ENCODE measurements at regions not wholly inside any gene's neighbourhood (a gene's known extent, or its start where the extent isn't known, plus 50 kb on each side); places are given as distances from the start of the nearest gene placed in this dataset.

DNA sequence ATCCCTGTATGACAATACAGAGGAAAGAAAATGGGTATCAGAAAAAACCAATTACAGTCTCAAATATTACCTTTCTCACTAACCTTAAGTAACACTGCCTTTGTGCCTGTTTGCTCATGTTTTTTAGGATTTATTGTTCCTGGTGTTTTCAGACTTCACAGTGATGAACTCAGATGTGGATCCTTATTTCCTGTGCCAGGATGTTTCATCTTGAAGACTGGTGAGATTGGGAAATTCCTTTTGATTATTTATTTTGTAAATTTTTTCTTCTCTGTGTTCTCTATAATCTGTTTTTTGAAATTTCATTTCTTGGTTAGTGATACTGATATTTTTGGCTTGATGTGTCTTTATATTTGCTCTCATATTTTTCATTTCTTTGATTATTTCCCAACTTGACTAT, 142.4 kb upstream of the GRIN3A start:
- no peak for DNase-seq (ENCODE audit: low read depth, low spot score)
- CTCF ChIA-PET, result no interaction called here
- H3K4me3 ChIP-seq (ENCODE audit: low read depth, low read length), result no peak overlapping the region
- POLR2A ChIA-PET, result no interaction called here
- TF ChIP-seq, protein P1, sequence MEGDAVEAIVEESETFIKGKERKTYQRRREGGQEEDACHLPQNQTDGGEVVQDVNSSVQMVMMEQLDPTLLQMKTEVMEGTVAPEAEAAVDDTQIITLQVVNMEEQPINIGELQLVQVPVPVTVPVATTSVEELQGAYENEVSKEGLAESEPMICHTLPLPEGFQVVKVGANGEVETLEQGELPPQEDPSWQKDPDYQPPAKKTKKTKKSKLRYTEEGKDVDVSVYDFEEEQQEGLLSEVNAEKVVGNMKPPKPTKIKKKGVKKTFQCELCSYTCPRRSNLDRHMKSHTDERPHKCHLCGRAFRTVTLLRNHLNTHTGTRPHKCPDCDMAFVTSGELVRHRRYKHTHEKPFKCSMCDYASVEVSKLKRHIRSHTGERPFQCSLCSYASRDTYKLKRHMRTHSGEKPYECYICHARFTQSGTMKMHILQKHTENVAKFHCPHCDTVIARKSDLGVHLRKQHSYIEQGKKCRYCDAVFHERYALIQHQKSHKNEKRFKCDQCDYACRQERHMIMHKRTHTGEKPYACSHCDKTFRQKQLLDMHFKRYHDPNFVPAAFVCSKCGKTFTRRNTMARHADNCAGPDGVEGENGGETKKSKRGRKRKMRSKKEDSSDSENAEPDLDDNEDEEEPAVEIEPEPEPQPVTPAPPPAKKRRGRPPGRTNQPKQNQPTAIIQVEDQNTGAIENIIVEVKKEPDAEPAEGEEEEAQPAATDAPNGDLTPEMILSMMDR (IDR thresholded peaks at IDR 0.05; ENCODE audit: insufficient read depth, low read length, missing control alignments), result no peak

DNA sequence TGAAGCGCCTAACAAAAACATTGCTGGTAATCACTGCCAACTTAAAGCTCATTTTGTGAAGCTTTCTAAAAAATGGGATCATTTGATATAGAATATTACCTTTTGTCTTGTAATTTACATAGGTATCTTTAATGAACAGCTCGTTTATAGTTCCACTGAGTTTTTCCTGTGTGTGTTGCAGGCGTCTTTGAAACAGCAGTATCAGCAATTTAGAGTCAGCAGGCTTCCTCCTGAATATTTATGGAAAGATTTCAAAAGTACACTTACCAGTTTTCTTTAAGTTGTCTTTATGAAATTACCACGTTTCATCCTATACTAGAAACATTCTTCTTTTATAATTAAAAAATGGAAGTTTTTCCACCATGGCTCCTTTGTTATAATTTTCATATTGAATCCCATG, 140.3 kb upstream of the GRIN3A start:
- TF ChIP-seq, protein P1 (IDR thresholded peaks at IDR 0.05; ENCODE audit: insufficient read depth, low read length, missing control alignments), result no peak
- no peak for DNase-seq (ENCODE audit: low read depth, low spot score)
- ChIA-PET CTCF (no interaction called here), POLR2A (no interaction called here)
- no peak overlapping the region for H3K4me3 ChIP-seq (ENCODE audit: low read depth, low read length)

DNA sequence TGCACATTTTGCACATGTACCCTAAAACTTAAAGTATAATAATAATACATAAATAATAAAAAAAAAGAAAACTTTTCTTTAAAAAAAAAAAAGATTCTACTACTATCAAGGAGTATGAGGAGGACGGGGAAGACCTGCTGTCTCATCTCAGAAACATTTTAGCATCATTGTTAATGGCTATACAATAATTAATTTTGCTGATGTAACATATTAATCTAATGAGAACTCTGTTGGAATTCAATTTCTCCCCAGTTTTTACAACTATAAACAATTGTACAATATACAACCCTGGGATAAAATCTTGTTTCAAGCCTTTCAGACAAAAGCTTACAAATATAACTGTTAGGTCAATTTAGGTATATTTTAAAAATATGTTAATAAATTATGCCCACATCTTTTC, 139.0 kb upstream of the GRIN3A start:
- CTCF ChIA-PET, result no interaction called here
- POLR2A ChIA-PET, result no interaction called here
- TF ChIP-seq, protein P1 (IDR thresholded peaks at IDR 0.05; ENCODE audit: insufficient read depth, low read length, missing control alignments), result no peak
- DNase-seq (ENCODE audit: low read depth, low spot score), result no peak
- no peak overlapping the region for H3K4me3 ChIP-seq (ENCODE audit: low read depth, low read length)

DNA sequence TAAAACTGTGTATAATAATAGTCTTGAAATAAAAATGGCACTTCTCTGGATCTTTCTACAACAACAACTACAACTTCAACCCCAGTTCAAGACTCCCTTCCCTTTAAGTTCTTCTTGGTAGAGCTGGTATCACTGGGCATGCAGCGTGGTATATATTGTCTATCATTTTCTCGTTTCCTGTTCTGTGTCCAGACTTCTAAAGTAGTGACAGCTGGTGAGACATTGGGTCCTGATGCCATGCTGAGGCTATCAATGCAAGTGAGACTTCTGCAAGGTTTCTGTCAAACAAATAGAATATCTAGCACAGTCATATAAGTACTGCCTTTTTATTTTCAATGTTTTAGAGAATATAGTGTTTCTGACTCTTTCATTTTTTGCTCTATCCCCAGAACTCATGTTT, 123.0 kb upstream of the GRIN3A start:
- no peak overlapping the region for H3K4me3 ChIP-seq (ENCODE audit: low read depth, low read length)
- DNase-seq (ENCODE audit: low read depth, low spot score), result no peak
- TF ChIP-seq, protein P1 (IDR thresholded peaks at IDR 0.05; ENCODE audit: insufficient read depth, low read length, missing control alignments), result no peak
- ChIA-PET POLR2A (no interaction called here), CTCF (no interaction called here)

DNA sequence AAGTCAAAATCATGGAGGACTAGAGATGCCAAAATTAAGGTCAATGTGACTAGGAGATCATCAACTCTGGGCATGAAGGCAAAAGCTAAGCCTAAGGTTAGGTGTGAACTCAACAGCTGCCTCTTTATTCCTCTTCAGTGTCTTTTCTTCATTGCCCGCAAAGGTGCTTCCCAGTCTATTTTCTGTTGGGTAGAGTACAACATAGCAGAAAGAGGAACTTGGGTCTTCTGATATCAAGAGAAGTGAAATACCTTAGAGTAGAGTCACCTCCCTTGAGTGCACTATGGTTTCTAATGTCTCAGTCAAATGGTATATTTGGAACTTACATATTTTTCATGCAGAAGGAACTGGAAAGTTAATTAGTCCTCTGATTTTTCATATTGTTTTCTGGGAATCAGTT, 122.5 kb upstream of the GRIN3A start:
- POLR2A ChIA-PET, result no interaction called here
- TF ChIP-seq, protein P1 (IDR thresholded peaks at IDR 0.05; ENCODE audit: insufficient read depth, low read length, missing control alignments), result no peak
- H3K4me3 ChIP-seq (ENCODE audit: low read depth, low read length), result no peak overlapping the region
- CTCF ChIA-PET, result no interaction called here
- DNase-seq (ENCODE audit: low read depth, low spot score), result no peak

DNA sequence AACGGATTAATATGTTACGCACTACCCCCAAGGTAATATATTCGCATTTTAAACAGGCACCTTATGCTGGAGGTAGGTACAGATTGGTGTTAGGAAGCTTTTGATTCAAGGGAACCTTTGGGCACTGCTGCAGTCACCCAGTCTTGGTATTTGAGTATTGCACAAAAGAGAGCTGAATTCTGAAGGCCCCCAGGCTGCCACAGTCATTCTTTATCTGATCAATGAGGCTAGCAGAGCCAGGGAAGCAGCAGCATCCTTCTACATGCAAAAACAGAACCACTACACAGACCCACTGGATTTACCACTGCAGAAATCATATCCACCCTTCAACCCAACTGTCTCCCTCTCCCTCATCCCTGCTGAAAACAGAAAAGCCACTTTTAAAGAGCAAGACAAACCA, 121.2 kb upstream of the GRIN3A start:
- DNase-seq (ENCODE audit: low read depth, low spot score), result no peak
- H3K4me3 ChIP-seq (ENCODE audit: low read depth, low read length), result no peak overlapping the region
- ChIA-PET CTCF (no interaction called here), POLR2A (no interaction called here)
- TF ChIP-seq, protein P1 (IDR thresholded peaks at IDR 0.05; ENCODE audit: insufficient read depth, low read length, missing control alignments), result no peak

Measured in AG04449 (cell line).